Mesenchymal stem cell (in vitro differentiated cells and primary cell): ENCODE measurements at regions not wholly inside any gene's neighbourhood (a gene's known extent, or its start where the extent isn't known, plus 50 kb on each side); places are given as distances from the start of the nearest gene placed in this dataset.

Source experiments
- DNase-seq: peaks from one replicate; pipeline ENCODE4 v3.0.0-alpha.2; 2013
- H2AFZ ChIP-seq: one replicate; pipeline ENCODE4 v1.6.1; 2013; ENCODE audit warnings: low read depth, mild to moderate bottlenecking, control low read depth, inconsistent platforms, low read length, moderate library complexity
- H2AK5ac ChIP-seq: 2 replicates; pipeline ENCODE4 v1.6.1; 2013; ENCODE audit warnings: low read length, moderate library complexity, mild to moderate bottlenecking, inconsistent platforms; ENCODE audit not compliant: severe bottlenecking
- H2BK120ac ChIP-seq: one replicate; pipeline ENCODE4 v1.6.1; 2013; ENCODE audit warnings: low read depth, mild to moderate bottlenecking, inconsistent platforms, low read length, moderate library complexity
- H2BK12ac ChIP-seq, 2 experiments: one replicate each; pipeline ENCODE4 v1.6.1; 2013; ENCODE audit warnings: inconsistent platforms in 2 of 2, low read length in 2 of 2, mild to moderate bottlenecking in 2 of 2, moderate library complexity in 2 of 2, control low read depth in 1 of 2
- H2BK15ac ChIP-seq: one replicate; pipeline ENCODE4 v1.6.1; 2013; ENCODE audit warnings: mild to moderate bottlenecking, low read depth, inconsistent platforms; ENCODE audit not compliant: poor library complexity, severe bottlenecking
- H2BK5ac ChIP-seq: 2 replicates; pipeline ENCODE4 v1.6.1; 2013; ENCODE audit warnings: low read depth, mild to moderate bottlenecking, low read length, control low read depth, inconsistent platforms; ENCODE audit not compliant: poor library complexity, severe bottlenecking
- H3K14ac ChIP-seq, 2 experiments: one replicate each; pipeline ENCODE4 v1.6.1; 2013; ENCODE audit warnings: inconsistent platforms in 2 of 2, low read length in 2 of 2, control low read depth in 1 of 2, mild to moderate bottlenecking in 1 of 2, moderate library complexity in 1 of 2
- H3K18ac ChIP-seq, 2 experiments: one replicate each; pipeline ENCODE4 v1.6.1; 2013; ENCODE audit warnings: inconsistent platforms in 2 of 2, low read length in 2 of 2, control low read depth in 1 of 2, low read depth in 1 of 2, mild to moderate bottlenecking in 1 of 2
- H3K23ac ChIP-seq, 2 experiments: one replicate each; pipeline ENCODE4 v1.6.1; 2013; ENCODE audit warnings: inconsistent platforms in 2 of 2, low read length in 2 of 2, mild to moderate bottlenecking in 2 of 2, moderate library complexity in 2 of 2, control low read depth in 1 of 2
- H3K27ac ChIP-seq: 2 replicates; pipeline ENCODE4 v1.5.1; 2013; ENCODE audit warnings: mild to moderate bottlenecking, moderate library complexity, low read length, control low read depth, inconsistent platforms; ENCODE audit not compliant: poor library complexity, severe bottlenecking
- H3K27me3 ChIP-seq, 2 experiments: 2 replicates each; pipeline versions ENCODE4 v1.6.1 to v1.7.0; 2013; ENCODE audit warnings: low read length in 2 of 2, mild to moderate bottlenecking in 2 of 2, moderate library complexity in 2 of 2, control low read depth in 1 of 2, inconsistent platforms in 1 of 2; ENCODE audit not compliant: control insufficient read depth in 1 of 2, insufficient read depth in 1 of 2
- H3K36me3 ChIP-seq, 2 experiments: 2 replicates each; pipeline versions ENCODE4 v1.6.1 to v1.7.0; 2013; ENCODE audit warnings: low read length in 2 of 2, control low read depth in 1 of 2, inconsistent platforms in 1 of 2, low read depth in 1 of 2, mild to moderate bottlenecking in 1 of 2; ENCODE audit not compliant: insufficient read depth in 2 of 2, control insufficient read depth in 1 of 2
- H3K4ac ChIP-seq, 2 experiments: one replicate each; pipeline ENCODE4 v1.6.1; 2013; ENCODE audit warnings: inconsistent platforms in 2 of 2, low read length in 2 of 2, mild to moderate bottlenecking in 2 of 2, moderate library complexity in 2 of 2, control low read depth in 1 of 2, low read depth in 1 of 2
- H3K4me1 ChIP-seq: 2 replicates; pipeline ENCODE4 v1.6.1; 2013; ENCODE audit warnings: low read depth, low read length, control low read depth; ENCODE audit not compliant: control insufficient read depth, insufficient read depth
- H3K4me2 ChIP-seq: 2 replicates; pipeline ENCODE4 v1.6.1; 2013; ENCODE audit warnings: low read length, mild to moderate bottlenecking, inconsistent platforms; ENCODE audit not compliant: poor library complexity, severe bottlenecking
- H3K4me3 ChIP-seq, 2 experiments: 2 replicates each; pipeline versions ENCODE4 v1.5.1 to v1.7.0; 2013; ENCODE audit warnings: low read length in 2 of 2, mild to moderate bottlenecking in 2 of 2, control low read depth in 1 of 2, low read depth in 1 of 2; ENCODE audit not compliant: insufficient read depth in 1 of 2
- H3K79me1 ChIP-seq: replicated peaks from 2 replicates; pipeline ENCODE4 v1.6.1; 2013; ENCODE audit warnings: mild to moderate bottlenecking, control low read depth, low read length, inconsistent platforms; ENCODE audit not compliant: poor library complexity, severe bottlenecking
- H3K9ac ChIP-seq: 2 replicates; pipeline ENCODE4 v1.7.0; 2013; ENCODE audit warnings: mild to moderate bottlenecking, low read length, moderate library complexity
- H3K9me3 ChIP-seq: 2 replicates; pipeline ENCODE4 v1.7.0; 2013; ENCODE audit warnings: mild to moderate bottlenecking, low read length; ENCODE audit not compliant: control insufficient read depth
- H4K8ac ChIP-seq: one replicate; pipeline ENCODE4 v1.6.1; 2013; ENCODE audit warnings: inconsistent platforms, mild to moderate bottlenecking, low read length, moderate library complexity
- H4K91ac ChIP-seq: one replicate; pipeline ENCODE4 v1.6.1; 2013; ENCODE audit warnings: mild to moderate bottlenecking, low read length, inconsistent platforms
- WGBS: methylation state at CpG from one replicate; pipeline ENCODE4 v1.1.7; 2013; ENCODE audit warnings: mixed read lengths; 5-methylcytosine and 5-hydroxymethylcytosine counted together

DNA sequence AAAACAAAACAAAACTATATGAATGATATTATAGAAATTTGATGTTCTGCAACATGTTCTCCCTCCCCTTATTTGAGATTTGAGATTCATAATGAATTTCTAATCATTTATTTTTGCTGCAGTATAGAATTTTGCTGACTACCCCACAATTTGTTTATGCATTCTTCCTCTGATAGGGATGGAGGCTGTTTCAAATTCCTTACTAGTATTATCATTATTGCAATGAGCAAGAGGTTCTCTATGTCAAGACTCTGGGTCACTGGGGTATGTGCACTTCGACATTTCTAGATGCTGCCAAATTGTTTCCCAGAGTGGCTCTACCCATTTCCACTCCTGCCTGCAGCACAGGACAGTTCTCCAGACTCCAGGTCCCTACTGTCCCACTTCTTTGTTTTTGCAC, 54.9 kb upstream of the DAB2IP start:
- H3K4me1 ChIP-seq: peaks cover 26% of the 10 kb centered on the region
- no peak overlapping the region for H2BK120ac ChIP-seq
- H3K18ac ChIP-seq: no peak overlapping the region
- no peak overlapping the region for H4K8ac ChIP-seq
- no peak overlapping the region for H2AFZ ChIP-seq
- no peak overlapping the region for H2AK5ac ChIP-seq
- H3K79me1 ChIP-seq: no peaks in the 10 kb centered on the region
- H3K4me2 ChIP-seq: no peak overlapping the region
- H2BK15ac ChIP-seq: no peak overlapping the region
- WGBS: 13% methylated on average over 1 of the region's 1 CpG
- H3K4me3 ChIP-seq: no peak overlapping the region
- H2BK5ac ChIP-seq: no peak overlapping the region
- no peak overlapping the region for H4K91ac ChIP-seq
- H3K27me3 ChIP-seq: peaks cover 16 to 36% of the 10 kb centered on the region in 2 experiments
- no peaks in the 10 kb centered on the region for H3K36me3 ChIP-seq
- no peak overlapping the region for H3K14ac ChIP-seq
- H3K23ac ChIP-seq: no peak overlapping the region
- no peak overlapping the region for H3K9ac ChIP-seq
- DNase-seq: no peak
- H3K9me3 ChIP-seq: peaks cover 10% of the 10 kb centered on the region
- no peak overlapping the region for H3K27ac ChIP-seq
- H3K4ac ChIP-seq: no peak overlapping the region
- H2BK12ac ChIP-seq: no peak overlapping the region

DNA sequence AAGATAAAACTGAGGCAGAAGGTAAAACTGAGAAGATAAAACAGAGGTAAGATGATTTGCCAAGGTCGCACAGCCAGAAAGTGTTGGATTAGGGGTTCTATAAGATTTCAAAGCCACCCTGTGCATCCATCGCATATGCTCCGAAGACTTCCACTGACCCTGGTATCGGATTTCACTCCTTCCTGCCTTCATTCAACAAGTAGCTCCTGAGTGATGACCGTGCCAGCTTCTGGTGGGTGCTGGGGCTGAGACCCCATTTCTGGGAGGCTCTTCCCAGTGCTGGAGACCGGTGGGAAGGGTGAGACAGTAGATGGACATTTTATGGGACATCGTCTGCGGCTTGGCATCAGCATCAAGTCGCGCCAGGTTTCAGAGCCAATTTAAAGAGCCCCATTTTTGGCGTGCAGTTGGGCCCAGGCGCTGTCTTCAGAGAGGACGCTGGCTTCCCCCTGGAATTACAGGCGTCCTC, 53.7 kb upstream of the DAB2IP start:
- no peak overlapping the region for H3K9ac ChIP-seq
- H3K14ac ChIP-seq: no peak overlapping the region
- H4K91ac ChIP-seq: no peak overlapping the region
- no peak overlapping the region for H2AFZ ChIP-seq
- peak overlapping the region; percentile 6 for H2BK15ac ChIP-seq
- H2BK120ac ChIP-seq: no peak overlapping the region
- H3K4me2 ChIP-seq: no peak overlapping the region
- DNase-seq: no peak
- peak overlapping the region in 1 of 2 experiments; percentile 3 for H2BK12ac ChIP-seq
- H3K23ac ChIP-seq: no peak overlapping the region
- H3K36me3 ChIP-seq: no peaks in the 10 kb centered on the region
- H2BK5ac ChIP-seq: no peak overlapping the region
- H3K4ac ChIP-seq: no peak overlapping the region
- H3K79me1 ChIP-seq: peaks cover 3% of the 10 kb centered on the region
- 16% methylated on average over 14 of the region's 14 CpGs for WGBS
- H3K18ac ChIP-seq: peak overlapping the region in 1 of 2 experiments; percentile 6
- H3K27me3 ChIP-seq: peaks cover 12 to 38% of the 10 kb centered on the region in 2 experiments
- H3K4me1 ChIP-seq: peaks cover 24% of the 10 kb centered on the region
- H3K4me3 ChIP-seq: no peak overlapping the region
- no peak overlapping the region for H2AK5ac ChIP-seq
- H3K27ac ChIP-seq: peak overlapping the region; percentile 38
- H4K8ac ChIP-seq: peak overlapping the region; percentile 5
- peaks cover 10% of the 10 kb centered on the region for H3K9me3 ChIP-seq

DNA sequence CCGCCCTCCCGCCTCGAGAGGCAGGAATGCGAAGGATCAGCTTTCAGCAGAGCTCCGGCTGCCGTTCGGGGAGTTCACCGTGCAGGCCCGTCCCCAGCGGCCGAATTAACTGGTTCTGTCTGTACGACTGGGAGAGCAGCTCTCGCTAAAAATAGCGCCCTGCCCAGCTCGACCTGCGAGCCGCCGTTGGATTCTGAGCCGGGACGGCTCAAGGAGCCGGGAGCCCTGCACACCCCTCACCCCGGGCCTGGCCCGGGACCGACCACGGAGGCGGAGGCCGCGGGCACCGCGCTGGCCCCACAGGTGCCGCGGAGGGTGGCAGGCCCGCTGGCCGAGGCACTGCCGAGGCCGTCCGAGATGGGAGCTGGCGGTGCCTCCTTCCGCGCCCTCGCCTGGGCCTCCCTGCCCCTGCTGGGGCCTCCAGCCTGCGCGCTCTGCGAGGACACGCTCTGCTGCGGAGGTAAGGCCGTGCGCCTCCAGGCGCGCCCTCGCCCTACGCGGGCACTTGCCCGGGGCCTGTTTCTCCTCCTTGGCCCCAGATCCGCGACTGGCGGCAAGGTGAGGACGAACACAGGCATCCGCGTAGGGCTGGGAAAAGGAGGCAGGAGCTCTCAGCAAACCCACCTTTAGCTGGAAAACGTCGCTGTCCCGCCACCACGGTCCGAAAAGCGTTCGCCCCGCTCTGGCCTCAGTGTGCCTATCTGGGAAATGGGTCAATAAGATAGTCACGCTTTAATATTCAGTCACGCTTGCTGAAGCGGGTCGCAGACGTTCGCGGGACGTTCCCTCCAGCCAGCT, 53.1 kb upstream of the DAB2IP start:
- peak overlapping the region; percentile 66 for H2BK5ac ChIP-seq
- WGBS: 2% methylated on average over 76 of the region's 76 CpGs
- peaks cover 10% of the 10 kb centered on the region for H3K9me3 ChIP-seq
- DNase-seq: peak; percentile 91
- H2AK5ac ChIP-seq: peak overlapping the region; percentile 44
- peak overlapping the region; percentile 62 to 64 for H3K4me3 ChIP-seq
- H3K4ac ChIP-seq: peak overlapping the region in 1 of 2 experiments; percentile 69
- peaks cover 12 to 40% of the 10 kb centered on the region in 2 experiments for H3K27me3 ChIP-seq
- H2BK15ac ChIP-seq: peak overlapping the region; percentile 6
- H3K27ac ChIP-seq: peak overlapping the region; percentile 76
- H3K4me1 ChIP-seq: peaks cover 18% of the 10 kb centered on the region
- peak overlapping the region; percentile 26 to 89 for H3K18ac ChIP-seq
- H2BK120ac ChIP-seq: no peak overlapping the region
- H2AFZ ChIP-seq: peak overlapping the region; percentile 36
- H4K91ac ChIP-seq: no peak overlapping the region
- peak overlapping the region; percentile 1 for H3K9ac ChIP-seq
- peak overlapping the region in 1 of 2 experiments; percentile 80 for H3K14ac ChIP-seq
- peak overlapping the region; percentile 9 to 68 for H2BK12ac ChIP-seq
- no peaks in the 10 kb centered on the region for H3K36me3 ChIP-seq
- peak overlapping the region; percentile 94 for H3K4me2 ChIP-seq
- H4K8ac ChIP-seq: no peak overlapping the region
- peaks cover 3% of the 10 kb centered on the region for H3K79me1 ChIP-seq
- H3K23ac ChIP-seq: peak overlapping the region in 1 of 2 experiments; percentile 70
